ENCODE measurements at regions not wholly inside any gene's neighbourhood (a gene's known extent, or its start where the extent isn't known, plus 50 kb on each side); places are given as distances from the start of the nearest gene placed in this dataset.
A peak's percentile ranks its signal among the peaks of the same experiment; 100 is the strongest.
"Not testable (repeated sequence)": the region's sequence is repeated elsewhere in the genome, so short reads cannot be mapped to it uniquely, and the experiment has no call there.

GRCh38 chr5:8840237-8840636 is 705.6 kb downstream of the SEMA5A start:
- Histone ChIP-seq H3K4me3 (no peak overlapping the region), H3K27me3 (no peaks in the 10 kb centered on the region), H3K4me1 (peaks cover 3% of the 10 kb centered on the region), H3K36me3 (no peaks in the 10 kb centered on the region), H3K9me3 (no peaks in the 10 kb centered on the region), H3K27ac (no peak overlapping the region)
- no peak for DNase-seq (ENCODE audit: low spot score in 2 of 2)
- WGBS: 85% methylated on average over 37 of the region's 39 CpGs
- TF ChIP-seq EP300 (IDR thresholded peaks at IDR 0.05) (no peak), POLR2AphosphoS5 (IDR thresholded peaks at IDR 0.05) (no peak), CTCF (IDR thresholded peaks at IDR 0.05) (no peak), POLR2A (IDR thresholded peaks at IDR 0.05) (no peak)

GRCh38 chr5:8840746-8841145 is 705.1 kb downstream of the SEMA5A start:
- not testable (repeated sequence) for H3K27ac ChIP-seq; H3K36me3 ChIP-seq; DNase-seq (ENCODE audit: low spot score in 2 of 2); H3K27me3 ChIP-seq; H3K9me3 ChIP-seq; H3K4me1 ChIP-seq; H3K4me3 ChIP-seq
- WGBS: 83% methylated on average over 8 of the region's 8 CpGs

- TF ChIP-seq EP300 (IDR thresholded peaks at IDR 0.05) (no peak), CTCF (IDR thresholded peaks at IDR 0.05) (no peak), POLR2A (IDR thresholded peaks at IDR 0.05) (no peak), POLR2AphosphoS5 (IDR thresholded peaks at IDR 0.05) (no peak)
- WGBS: 81% methylated on average over 5 of the region's 5 CpGs
- Histone ChIP-seq H3K4me1 (peaks cover 3% of the 10 kb centered on the region), H3K4me3 (no peak overlapping the region), H3K9me3 (no peaks in the 10 kb centered on the region), H3K36me3 (no peaks in the 10 kb centered on the region), H3K27ac (peak overlapping the region; percentile 62), H3K27me3 (no peaks in the 10 kb centered on the region)
- DNase-seq (ENCODE audit: low spot score in 2 of 2): no peak
Observed at GRCh38 chr5:8842971-8843551, 702.8 kb downstream of the SEMA5A start.

GRCh38 chr5:8843771-8844170 is 702.1 kb downstream of the SEMA5A start:
- H3K27me3 ChIP-seq: no peaks in the 10 kb centered on the region
- WGBS: 47% methylated on average over 7 of the region's 7 CpGs

GRCh38 chr5:8844206-8844605 is 701.7 kb downstream of the SEMA5A start:
- no peak overlapping the region for H3K27ac ChIP-seq
- no peaks in the 10 kb centered on the region for H3K36me3 ChIP-seq
- no peak for TF ChIP-seq POLR2AphosphoS5 (IDR thresholded peaks at IDR 0.05)
- TF ChIP-seq POLR2A (IDR thresholded peaks at IDR 0.05): no peak
- TF ChIP-seq EP300 (IDR thresholded peaks at IDR 0.05): no peak
- no peak for TF ChIP-seq CTCF (IDR thresholded peaks at IDR 0.05)
- no peaks in the 10 kb centered on the region for H3K9me3 ChIP-seq
- no peak for DNase-seq (ENCODE audit: low spot score in 2 of 2)
- peaks cover 3% of the 10 kb centered on the region for H3K4me1 ChIP-seq
- no peaks in the 10 kb centered on the region for H3K27me3 ChIP-seq
- no peak overlapping the region for H3K4me3 ChIP-seq
- 50% methylated on average over 5 of the region's 5 CpGs for WGBS

More at GRCh38 chr5:8843771-8844170, 702.1 kb downstream of the SEMA5A start:
- H3K27ac ChIP-seq: peak overlapping the region; percentile 62
- DNase-seq (ENCODE audit: low spot score in 2 of 2): peak in 1 of 2 donors; percentile 84
- H3K4me1 ChIP-seq: peaks cover 3% of the 10 kb centered on the region
- H3K4me3 ChIP-seq: no peak overlapping the region
- H3K9me3 ChIP-seq: no peaks in the 10 kb centered on the region
- no peaks in the 10 kb centered on the region for H3K36me3 ChIP-seq
- TF ChIP-seq CTCF (IDR thresholded peaks at IDR 0.05): no peak
- peak in 1 of 3 donors; percentile 33 for TF ChIP-seq POLR2AphosphoS5 (IDR thresholded peaks at IDR 0.05)

- WGBS: 53% methylated on average over 6 of the region's 6 CpGs
- TF ChIP-seq CTCF (IDR thresholded peaks at IDR 0.05): no peak
- TF ChIP-seq POLR2AphosphoS5 (IDR thresholded peaks at IDR 0.05): no peak
- no peak for TF ChIP-seq POLR2A (IDR thresholded peaks at IDR 0.05)
- TF ChIP-seq EP300 (IDR thresholded peaks at IDR 0.05): no peak
- no peak for DNase-seq (ENCODE audit: low spot score in 2 of 2)
- Histone ChIP-seq H3K27ac (peak overlapping the region; percentile 35), H3K36me3 (no peaks in the 10 kb centered on the region), H3K27me3 (no peaks in the 10 kb centered on the region), H3K4me3 (no peak overlapping the region), H3K4me1 (peaks cover 3% of the 10 kb centered on the region), H3K9me3 (no peaks in the 10 kb centered on the region)
Observed at GRCh38 chr5:8844847-8845246, 701.0 kb downstream of the SEMA5A start.
